ENCODE measurements at regions not wholly inside any gene's neighbourhood (a gene's known extent, or its start where the extent isn't known, plus 50 kb on each side); places are given as distances from the start of the nearest gene placed in this dataset.

- H3K36me3 Mint-ChIP-seq = peaks cover 0 to 4% (median 0%) of the 10 kb centered on the region in 3 donors
- H3K27me3 Mint-ChIP-seq (ENCODE audit: low read depth in 3 of 3) = peaks cover 6 to 10% (median 7%) of the 10 kb centered on the region in 3 donors
- H3K4me3 Mint-ChIP-seq = no peak overlapping the region
- no peak for DNase-seq
- no peak overlapping the region for H3K27ac Mint-ChIP-seq
- H3K9me3 Mint-ChIP-seq = peaks cover 0 to 2% (median 0%) of the 10 kb centered on the region in 6 donors
- no peaks in the 10 kb centered on the region for H3K4me1 Mint-ChIP-seq
These were observed 495.2 kb downstream of the MID1IP1 start for GRCh38 chrX:39296472-39296871.

GRCh38 chrX:39298821-39299220 lies 497.6 kb downstream of the MID1IP1 start:
- no peak overlapping the region for H3K27ac Mint-ChIP-seq
- H3K4me1 Mint-ChIP-seq = no peaks in the 10 kb centered on the region
- H3K36me3 Mint-ChIP-seq = peaks cover 0 to 4% (median 0%) of the 10 kb centered on the region in 3 donors
- no peak overlapping the region for H3K4me3 Mint-ChIP-seq
- H3K27me3 Mint-ChIP-seq (ENCODE audit: low read depth in 3 of 3) = peaks cover 5 to 13% (median 6%) of the 10 kb centered on the region in 3 donors
- H3K9me3 Mint-ChIP-seq = peaks cover 0 to 2% (median 0%) of the 10 kb centered on the region in 6 donors
- DNase-seq = no peak

- Mint-ChIP-seq H3K27ac (no peak overlapping the region), H3K9me3 (peaks cover 0 to 2% (median 0%) of the 10 kb centered on the region in 6 donors), H3K36me3 (peaks cover 0 to 4% (median 0%) of the 10 kb centered on the region in 3 donors), H3K27me3 (ENCODE audit: low read depth in 3 of 3) (peaks cover 5 to 13% (median 6%) of the 10 kb centered on the region in 3 donors), H3K4me1 (no peaks in the 10 kb centered on the region), H3K4me3 (no peak overlapping the region)
- no peak for DNase-seq
These were observed 498.4 kb downstream of the MID1IP1 start for GRCh38 chrX:39299615-39300014.

- Mint-ChIP-seq H3K9me3 (peaks cover 0 to 2% (median 0%) of the 10 kb centered on the region in 6 donors), H3K36me3 (no peaks in the 10 kb centered on the region), H3K4me1 (no peaks in the 10 kb centered on the region), H3K4me3 (no peak overlapping the region), H3K27ac (no peak overlapping the region), H3K27me3 (ENCODE audit: low read depth in 3 of 3) (peaks cover 3 to 11% (median 6%) of the 10 kb centered on the region in 3 donors)
- DNase-seq = no peak
These were observed 499.8 kb downstream of the MID1IP1 start for GRCh38 chrX:39301036-39301435.

- Mint-ChIP-seq H3K27me3 (ENCODE audit: low read depth in 3 of 3) (peaks cover 3 to 14% (median 8%) of the 10 kb centered on the region in 3 donors), H3K4me1 (no peaks in the 10 kb centered on the region)
These were observed 501.6 kb downstream of the MID1IP1 start for GRCh38 chrX:39302838-39303237.

GRCh38 chrX:39304746-39305145 lies 503.5 kb downstream of the MID1IP1 start:
- no peaks in the 10 kb centered on the region for H3K4me1 Mint-ChIP-seq
- peaks cover 0 to 2% (median 0%) of the 10 kb centered on the region in 6 donors for H3K9me3 Mint-ChIP-seq
- no peak overlapping the region for H3K27ac Mint-ChIP-seq
- H3K4me3 Mint-ChIP-seq = no peak overlapping the region
- DNase-seq = no peak
- H3K36me3 Mint-ChIP-seq = no peaks in the 10 kb centered on the region
- peaks cover 2 to 9% (median 8%) of the 10 kb centered on the region in 3 donors for H3K27me3 Mint-ChIP-seq (ENCODE audit: low read depth in 3 of 3)

More at GRCh38 chrX:39302838-39303237, 501.6 kb downstream of the MID1IP1 start:
- H3K9me3 Mint-ChIP-seq = peaks cover 0 to 2% (median 0%) of the 10 kb centered on the region in 6 donors
- no peaks in the 10 kb centered on the region for H3K36me3 Mint-ChIP-seq
- H3K27ac Mint-ChIP-seq = no peak overlapping the region
- no peak for DNase-seq
- H3K4me3 Mint-ChIP-seq = no peak overlapping the region

GRCh38 chrX:39307488-39307887 lies 506.2 kb downstream of the MID1IP1 start:
- Mint-ChIP-seq H3K27ac (no peak overlapping the region), H3K4me3 (no peak overlapping the region), H3K36me3 (no peaks in the 10 kb centered on the region), H3K4me1 (no peaks in the 10 kb centered on the region), H3K27me3 (ENCODE audit: low read depth in 3 of 3) (peaks cover 2 to 15% (median 4%) of the 10 kb centered on the region in 3 donors), H3K9me3 (peaks cover 0 to 4% (median 0%) of the 10 kb centered on the region in 6 donors)
- DNase-seq = no peak

- Mint-ChIP-seq H3K9me3 (peaks cover 0 to 2% (median 0%) of the 10 kb centered on the region in 6 donors), H3K27ac (no peak overlapping the region), H3K36me3 (no peaks in the 10 kb centered on the region), H3K4me1 (no peaks in the 10 kb centered on the region), H3K27me3 (ENCODE audit: low read depth in 3 of 3) (peaks cover 2 to 20% (median 4%) of the 10 kb centered on the region in 3 donors), H3K4me3 (no peak overlapping the region)
- no peak for DNase-seq
These were observed 506.9 kb downstream of the MID1IP1 start for GRCh38 chrX:39308126-39308525.

GRCh38 chrX:39309018-39309635 lies 507.9 kb downstream of the MID1IP1 start:
- H3K9me3 Mint-ChIP-seq = peaks cover 0 to 2% (median 0%) of the 10 kb centered on the region in 6 donors
- no peak for DNase-seq
- H3K27me3 Mint-ChIP-seq (ENCODE audit: low read depth in 3 of 3) = peaks cover 2 to 20% (median 6%) of the 10 kb centered on the region in 3 donors
- H3K4me3 Mint-ChIP-seq = no peak overlapping the region
- no peaks in the 10 kb centered on the region for H3K4me1 Mint-ChIP-seq
- H3K36me3 Mint-ChIP-seq = no peaks in the 10 kb centered on the region
- no peak overlapping the region for H3K27ac Mint-ChIP-seq

GRCh38 chrX:39309721-39310152 lies 508.5 kb downstream of the MID1IP1 start:
- Mint-ChIP-seq H3K4me3 (no peak overlapping the region), H3K9me3 (peaks cover 0 to 2% (median 0%) of the 10 kb centered on the region in 6 donors), H3K27me3 (ENCODE audit: low read depth in 3 of 3) (peaks cover 2 to 20% (median 6%) of the 10 kb centered on the region in 3 donors), H3K36me3 (no peaks in the 10 kb centered on the region), H3K4me1 (no peaks in the 10 kb centered on the region), H3K27ac (no peak overlapping the region)
- no peak for DNase-seq

- Mint-ChIP-seq H3K4me3 (no peak overlapping the region), H3K4me1 (no peaks in the 10 kb centered on the region), H3K36me3 (no peaks in the 10 kb centered on the region), H3K27me3 (ENCODE audit: low read depth in 3 of 3) (peaks cover 2 to 20% (median 6%) of the 10 kb centered on the region in 3 donors), H3K27ac (no peak overlapping the region), H3K9me3 (peaks cover 0 to 2% (median 0%) of the 10 kb centered on the region in 6 donors)
- DNase-seq = no peak
These were observed 509.6 kb downstream of the MID1IP1 start for GRCh38 chrX:39310891-39311290.

- no peak overlapping the region for H3K4me3 Mint-ChIP-seq
- no peaks in the 10 kb centered on the region for H3K4me1 Mint-ChIP-seq
- no peak overlapping the region for H3K27ac Mint-ChIP-seq
- no peak for DNase-seq
- no peaks in the 10 kb centered on the region for H3K36me3 Mint-ChIP-seq
- H3K9me3 Mint-ChIP-seq = peaks cover 0 to 2% (median 0%) of the 10 kb centered on the region in 6 donors
- peaks cover 4 to 16% (median 6%) of the 10 kb centered on the region in 3 donors for H3K27me3 Mint-ChIP-seq (ENCODE audit: low read depth in 3 of 3)
These were observed 510.4 kb downstream of the MID1IP1 start for GRCh38 chrX:39311646-39312045.

- no peak overlapping the region for H3K27ac Mint-ChIP-seq
- peaks cover 4 to 16% (median 4%) of the 10 kb centered on the region in 3 donors for H3K27me3 Mint-ChIP-seq (ENCODE audit: low read depth in 3 of 3)
- H3K4me1 Mint-ChIP-seq = no peaks in the 10 kb centered on the region
These were observed 511.9 kb downstream of the MID1IP1 start for GRCh38 chrX:39313146-39313545.

GRCh38 chrX:39318506-39319343 lies 517.5 kb downstream of the MID1IP1 start:
- Mint-ChIP-seq H3K9me3 (peaks cover 0 to 2% (median 0%) of the 10 kb centered on the region in 6 donors), H3K27ac (no peak overlapping the region), H3K4me3 (no peak overlapping the region), H3K4me1 (no peaks in the 10 kb centered on the region), H3K36me3 (no peaks in the 10 kb centered on the region), H3K27me3 (ENCODE audit: low read depth in 3 of 3) (peaks cover 0 to 5% (median 0%) of the 10 kb centered on the region in 3 donors)
- no peak for DNase-seq

More at GRCh38 chrX:39313146-39313545, 511.9 kb downstream of the MID1IP1 start:
- Mint-ChIP-seq H3K36me3 (no peaks in the 10 kb centered on the region), H3K4me3 (no peak overlapping the region), H3K9me3 (peaks cover 0 to 2% (median 0%) of the 10 kb centered on the region in 6 donors)
- no peak for DNase-seq

All from immature natural killer cell (primary cell).